Psoas muscle (tissue), 7 donors: ENCODE measurements at regions not wholly inside any gene's neighbourhood (a gene's known extent, or its start where the extent isn't known, plus 50 kb on each side); places are given as distances from the start of the nearest gene placed in this dataset.

ENCODE experiments used
- ATAC-seq, 4 donors: fragments of 200-7000 bp; cut with Tn5 transposase; one replicate each; pipeline ENCODE4 v1.9.1; 2020; ENCODE audit warnings: moderate library complexity in 3 of 4, mild to moderate bottlenecking in 2 of 4
- DNase-seq, 2 donors: peaks; one replicate each; pipeline ENCODE4 v3.0.0-alpha.2; 2020
- H3K27ac ChIP-seq: fragments of 200-600 bp; one replicate; pipeline ENCODE4 v1.8.0; 2022
- H3K27me3 ChIP-seq, 3 donors: fragments of 200-600 bp in 1 of 3; one replicate each; pipeline versions ENCODE4 v1.6.1 to v1.8.0; 2013 to 2022; ENCODE audit warnings: low read length in 2 of 3, mild to moderate bottlenecking in 2 of 3, moderate library complexity in 1 of 3; ENCODE audit not compliant: insufficient read depth in 3 of 3
- H3K36me3 ChIP-seq, 2 donors: fragments of 200-600 bp in 1 of 2; one replicate each; pipeline versions ENCODE4 v1.6.1 to v1.8.0; 2013 to 2022; ENCODE audit warnings: low read depth in 1 of 2, mild to moderate bottlenecking in 1 of 2, moderate library complexity in 1 of 2; ENCODE audit not compliant: insufficient read depth in 1 of 2
- H3K4me1 ChIP-seq: fragments of 200-600 bp; one replicate; pipeline ENCODE4 v1.8.0; 2022
- H3K4me3 ChIP-seq: fragments of 200-600 bp; one replicate; pipeline ENCODE4 v1.8.0; 2022; ENCODE audit warnings: mild to moderate bottlenecking
- H3K9me3 ChIP-seq: fragments of 200-600 bp; one replicate; pipeline ENCODE4 v1.8.0; 2022
- WGBS, 3 donors: extraction: QIAGEN DNeasy Blood & Tissue Kit; methylation state at CpG; one replicate each; pipeline versions ENCODE4 v1.1.6 to v1.1.7; 2013; 5-methylcytosine and 5-hydroxymethylcytosine counted together
- intact Hi-C, 2 donors: fragments of 100-400 bp; cut with DNase I; formaldehyde crosslinking; loops; one replicate each; pipeline versions ENCODE4 v1.11.0 to v1.14.2; 2022
- TF ChIP-seq, protein P1 (sequence below): fragments of 200-600 bp; IDR thresholded peaks from one replicate; pipeline ENCODE4 v1.8.0; 2022; ENCODE audit warnings: antibody characterized with exemption
- donor health status: healthy with polysubstance abuse.
- donor health status: DM: no; HTN: no; CAD: no; lungs with moderate emphysema.
- donor health status: Bipolar disorder and iron deficiency.
- donor health status: healthy.
- donor health status: DM: yes; HTN: yes; CAD: no.
- donor health status: DM: no; HTN: no; CAD: no.
- donor health status: DM: yes; HTN: yes; CAD: no.

DNA sequence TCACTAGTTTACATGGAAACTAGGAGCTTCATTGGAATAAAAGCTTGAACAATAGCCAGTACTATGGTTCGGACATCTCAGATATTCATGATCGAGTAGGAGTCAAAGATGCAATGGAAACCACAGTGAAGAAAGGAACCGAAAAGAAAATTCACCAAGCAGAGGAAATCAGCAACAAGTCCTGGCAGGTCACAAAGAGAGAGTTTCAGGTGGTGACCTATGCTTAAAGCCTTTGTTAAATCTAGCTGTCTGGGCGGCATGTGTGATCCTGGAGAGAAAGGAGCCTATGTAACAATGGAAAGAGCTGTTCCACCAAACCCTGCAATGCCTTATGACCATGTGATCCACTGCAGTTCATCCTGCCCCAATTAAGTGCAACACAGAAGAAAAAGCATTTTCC, 68.9 kb upstream of the POU2AF2 start:
- 87 to 96% (median 92%) methylated on average over 4 of the region's 4 CpGs for WGBS, 3 donors
- ATAC-seq (no peak), DNase-seq (no peak)
- Histone ChIP-seq H3K36me3 (no peaks in the 10 kb centered on the region), H3K27ac (no peak overlapping the region), H3K4me1 (no peaks in the 10 kb centered on the region), H3K4me3 (no peak overlapping the region), H3K9me3 (no peaks in the 10 kb centered on the region), H3K27me3 (no peaks in the 10 kb centered on the region)
- intact Hi-C loops = no loop called here
- TF ChIP-seq, protein P1, sequence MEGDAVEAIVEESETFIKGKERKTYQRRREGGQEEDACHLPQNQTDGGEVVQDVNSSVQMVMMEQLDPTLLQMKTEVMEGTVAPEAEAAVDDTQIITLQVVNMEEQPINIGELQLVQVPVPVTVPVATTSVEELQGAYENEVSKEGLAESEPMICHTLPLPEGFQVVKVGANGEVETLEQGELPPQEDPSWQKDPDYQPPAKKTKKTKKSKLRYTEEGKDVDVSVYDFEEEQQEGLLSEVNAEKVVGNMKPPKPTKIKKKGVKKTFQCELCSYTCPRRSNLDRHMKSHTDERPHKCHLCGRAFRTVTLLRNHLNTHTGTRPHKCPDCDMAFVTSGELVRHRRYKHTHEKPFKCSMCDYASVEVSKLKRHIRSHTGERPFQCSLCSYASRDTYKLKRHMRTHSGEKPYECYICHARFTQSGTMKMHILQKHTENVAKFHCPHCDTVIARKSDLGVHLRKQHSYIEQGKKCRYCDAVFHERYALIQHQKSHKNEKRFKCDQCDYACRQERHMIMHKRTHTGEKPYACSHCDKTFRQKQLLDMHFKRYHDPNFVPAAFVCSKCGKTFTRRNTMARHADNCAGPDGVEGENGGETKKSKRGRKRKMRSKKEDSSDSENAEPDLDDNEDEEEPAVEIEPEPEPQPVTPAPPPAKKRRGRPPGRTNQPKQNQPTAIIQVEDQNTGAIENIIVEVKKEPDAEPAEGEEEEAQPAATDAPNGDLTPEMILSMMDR = no peak

- DNase-seq (no peak), ATAC-seq (no peak)
- no peaks in the 10 kb centered on the region for H3K36me3 ChIP-seq
- no peak overlapping the region for H3K27ac ChIP-seq
- TF ChIP-seq, protein P1 = no peak
- H3K4me3 ChIP-seq = no peak overlapping the region
- H3K4me1 ChIP-seq = no peaks in the 10 kb centered on the region
- H3K27me3 ChIP-seq = no peaks in the 10 kb centered on the region
- intact Hi-C loops = no loop called here
- 91 to 96% (median 92%) methylated on average over 3 of the region's 3 CpGs for WGBS, 3 donors
- no peaks in the 10 kb centered on the region for H3K9me3 ChIP-seq
Observed at GRCh38 chr11:111173221-111173620, 72.3 kb upstream of the POU2AF2 start.

DNA sequence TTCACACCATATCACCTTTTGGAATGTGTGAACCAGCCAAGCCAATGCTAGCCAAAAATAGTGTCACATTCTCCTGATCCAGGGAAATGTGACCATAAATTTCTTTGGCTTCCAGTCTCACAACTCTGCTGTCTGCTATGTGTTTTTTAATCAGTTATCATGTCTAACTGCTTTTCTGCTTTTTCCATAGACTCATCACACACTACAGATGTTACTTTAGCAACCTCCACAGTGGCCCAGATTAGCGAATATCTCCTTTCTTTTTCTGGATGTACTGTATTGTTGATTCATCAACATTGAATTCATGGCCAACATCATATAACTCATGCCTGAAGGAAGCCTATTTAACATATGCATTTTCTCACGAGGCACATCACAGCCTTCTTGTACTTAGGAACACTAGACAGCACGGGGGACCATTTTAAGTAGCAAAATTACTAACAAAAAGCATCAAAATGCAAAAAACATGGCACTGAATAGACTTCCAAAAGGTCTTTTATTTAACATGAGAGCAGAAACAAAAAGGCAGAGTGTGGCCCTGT, 73.1 kb upstream of the POU2AF2 start:
- 65 to 68% (median 67%) methylated on average over 3 of the region's 3 CpGs for WGBS, 3 donors

DNA sequence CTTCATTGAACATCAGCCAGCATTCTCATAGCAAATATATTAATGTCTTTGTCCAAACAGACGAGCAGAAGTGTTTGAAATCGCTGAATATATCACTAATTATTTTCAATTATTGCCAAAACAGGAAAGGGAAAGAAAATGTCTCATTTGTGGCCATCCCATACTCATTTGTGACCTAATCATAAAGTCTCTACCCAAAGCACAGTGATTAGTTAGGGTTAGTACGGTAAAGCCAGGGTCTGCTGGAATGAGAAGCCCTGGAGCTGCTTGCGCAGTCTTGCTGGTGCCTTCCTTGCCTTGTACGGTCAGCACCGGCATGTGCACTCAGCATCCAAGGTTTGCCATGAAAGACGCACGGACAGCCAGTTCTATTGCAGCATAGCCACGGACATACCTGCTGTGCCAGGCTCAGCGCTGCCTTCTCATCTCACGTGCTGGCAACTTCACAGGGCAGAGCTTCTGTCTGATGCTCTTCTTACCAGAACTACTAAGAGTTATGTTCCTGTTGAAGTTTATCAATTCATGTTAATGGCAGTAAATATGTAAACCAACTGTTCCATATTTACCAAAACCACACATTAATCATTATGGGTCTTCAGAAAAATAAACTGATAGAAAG, 74.7 kb upstream of the POU2AF2 start:
- Histone ChIP-seq H3K9me3 (no peaks in the 10 kb centered on the region), H3K4me3 (no peak overlapping the region), H3K27me3 (no peaks in the 10 kb centered on the region), H3K27ac (no peak overlapping the region), H3K36me3 (no peaks in the 10 kb centered on the region), H3K4me1 (no peaks in the 10 kb centered on the region)
- intact Hi-C loops = no loop called here
- DNase-seq (peak in 1 of 2 donors; percentile 38), ATAC-seq (peak in 1 of 4 donors; percentile 52)
- TF ChIP-seq, protein P1 = no peak
- 75 to 87% (median 78%) methylated on average over 11 of the region's 11 CpGs for WGBS, 3 donors

More for the DNA sequence above, 73.1 kb upstream of the POU2AF2 start:
- no peak overlapping the region for H3K27ac ChIP-seq
- no peak overlapping the region for H3K4me3 ChIP-seq
- no peak for DNase-seq
- no peaks in the 10 kb centered on the region for H3K4me1 ChIP-seq
- TF ChIP-seq, protein P1 = no peak
- no peaks in the 10 kb centered on the region for H3K36me3 ChIP-seq
- no peaks in the 10 kb centered on the region for H3K27me3 ChIP-seq
- no peaks in the 10 kb centered on the region for H3K9me3 ChIP-seq
- ATAC-seq = no peak
- intact Hi-C loops = no loop called here

GRCh38 chr11:111169367-111169766, 76.2 kb upstream of the POU2AF2 start:
- H3K27me3 ChIP-seq = peaks cover 0 to 2% (median 0%) of the 10 kb centered on the region in 3 donors
- no peak overlapping the region for H3K4me3 ChIP-seq
- no peaks in the 10 kb centered on the region for H3K9me3 ChIP-seq
- 90 to 93% (median 91%) methylated on average over 5 of the region's 5 CpGs for WGBS, 3 donors
- intact Hi-C loops = no loop called here
- DNase-seq (no peak), ATAC-seq (no peak)
- TF ChIP-seq, protein P1 = no peak
- H3K36me3 ChIP-seq = no peaks in the 10 kb centered on the region
- no peaks in the 10 kb centered on the region for H3K4me1 ChIP-seq
- no peak overlapping the region for H3K27ac ChIP-seq
